Posterior vena cava (tissue), 2 donors: ENCODE measurements at regions not wholly inside any gene's neighbourhood (a gene's known extent, or its start where the extent isn't known, plus 50 kb on each side); places are given as distances from the start of the nearest gene placed in this dataset.
"Not testable (repeated sequence)": the region's sequence is repeated elsewhere in the genome, so short reads cannot be mapped to it uniquely, and the experiment has no call there.

Source experiments
- DNase-seq: peaks from one replicate; pipeline ENCODE4 v3.0.0-alpha.2; 2020; ENCODE audit warnings: low spot score
- intact Hi-C, 2 donors: fragments of 100-400 bp; cut with DNase I; formaldehyde crosslinking; loops; one replicate each; pipeline versions ENCODE4 v1.14.1 to v1.14.2; 2022 to 2023
- donor health status: DM: yes; HTN: yes; CAD: no.
- donor health status: DM: yes; HTN: yes; CAD: no.

DNA sequence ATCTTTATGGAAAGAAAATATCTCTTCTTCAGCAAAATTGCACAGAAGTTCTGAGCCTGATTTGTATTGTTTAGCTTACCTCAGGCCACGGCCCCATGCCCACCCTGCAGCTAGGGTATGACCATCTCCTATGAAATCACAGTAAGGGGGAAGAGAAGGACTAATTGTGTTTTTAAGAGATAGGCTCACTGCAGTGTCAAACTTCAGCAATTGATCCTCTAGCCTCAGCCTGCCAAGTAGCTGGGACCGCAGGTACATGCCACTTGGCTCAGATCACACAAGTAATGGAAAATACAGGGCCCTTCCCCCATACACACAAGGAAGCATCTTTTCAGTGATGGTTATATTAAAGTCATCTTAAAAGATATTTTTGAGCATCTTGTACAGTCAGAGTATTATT, 60.0 kb downstream of the DMAC1 start:
- intact Hi-C loops = no loop called here
- DNase-seq = no peak

DNA sequence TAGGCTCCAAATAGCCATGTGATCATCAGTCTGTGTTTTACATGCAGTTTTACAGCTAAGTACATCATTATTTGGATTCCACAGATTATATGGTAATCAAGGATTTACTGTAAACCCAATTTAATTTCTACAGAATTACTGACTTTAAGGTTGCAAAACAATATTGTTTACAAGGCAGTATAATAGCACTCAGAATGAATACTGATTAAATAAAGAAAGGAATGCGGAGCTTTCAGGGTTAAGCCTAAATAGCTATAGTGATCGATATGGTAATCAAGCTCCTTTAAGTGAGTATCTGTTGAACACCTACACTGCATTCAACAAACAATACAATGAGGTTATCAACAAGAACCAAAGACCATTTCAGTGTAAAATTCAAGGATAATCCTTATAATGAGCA, 64.3 kb downstream of the DMAC1 start:
- intact Hi-C loops = no loop called here
- no peak for DNase-seq

DNA sequence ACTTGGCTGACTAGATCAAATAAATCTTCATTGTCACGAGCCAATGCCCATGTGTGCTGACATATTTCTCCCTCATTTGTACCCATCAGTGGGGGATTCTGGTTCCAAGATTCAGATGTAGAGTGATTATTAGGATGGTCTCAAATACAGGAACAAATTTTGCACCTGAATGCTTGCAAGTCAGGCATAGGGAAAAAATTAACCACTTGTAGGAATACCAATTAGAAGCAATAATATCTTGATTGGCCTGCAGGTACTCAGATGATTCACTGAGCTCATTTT, 69.5 kb downstream of the DMAC1 start:
- intact Hi-C loops = no loop called here
- no peak for DNase-seq

DNA sequence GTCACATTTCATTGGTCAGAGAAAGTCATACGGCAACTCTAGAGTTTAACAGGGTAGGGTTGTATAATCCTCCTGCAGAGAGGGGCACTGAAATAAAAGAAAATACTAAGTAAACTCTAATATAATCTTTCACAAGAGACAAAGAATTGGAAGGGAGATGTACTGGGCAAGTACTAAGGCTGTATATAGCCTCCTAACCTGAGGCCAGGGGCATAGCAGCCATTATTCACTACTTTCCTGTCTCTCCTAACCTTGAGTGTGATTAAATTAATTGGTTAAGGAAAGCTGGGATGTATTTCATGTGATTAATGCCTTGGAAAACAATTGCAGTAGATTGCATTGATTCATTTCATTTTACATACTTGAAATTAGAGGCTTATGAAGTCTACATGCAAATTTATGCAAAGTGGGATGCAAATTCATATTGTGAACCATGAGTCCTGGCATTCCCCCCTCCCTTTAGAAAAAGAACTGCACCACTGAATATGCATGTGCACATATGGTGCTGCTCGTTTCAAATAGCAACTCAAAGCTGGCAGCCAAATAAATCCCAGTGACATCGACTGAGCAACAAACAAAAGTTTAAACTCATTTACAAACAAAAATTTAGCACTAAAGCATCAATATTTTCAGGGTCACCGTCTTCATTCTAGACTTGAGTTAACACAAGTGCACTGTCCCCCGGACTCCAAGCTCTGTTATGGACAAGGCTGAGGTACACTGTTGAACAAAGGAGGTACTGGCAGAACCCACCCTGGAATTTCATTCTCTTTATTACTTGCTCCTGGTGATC, 70.0 kb downstream of the DMAC1 start:
- intact Hi-C loops = no loop called here
- no peak for DNase-seq

DNA sequence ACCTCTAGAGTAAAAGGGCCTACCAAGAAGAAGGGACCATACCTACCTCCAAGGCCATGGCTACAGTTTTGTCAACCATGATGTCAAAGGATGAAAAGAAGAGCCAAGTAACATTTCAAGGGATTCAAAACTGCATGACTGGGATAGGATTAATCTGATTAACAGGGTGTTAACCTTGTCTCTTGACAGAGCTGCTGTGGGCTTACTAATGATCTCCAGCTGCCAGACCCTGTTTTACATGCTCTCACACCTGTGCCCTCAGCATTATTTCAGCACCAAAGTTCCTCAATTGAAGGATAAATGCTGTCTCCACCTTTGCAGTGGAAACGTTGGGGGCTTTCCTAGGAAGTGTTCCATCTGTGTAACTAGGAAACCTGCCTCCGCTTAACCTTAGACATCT, 78.3 kb downstream of the DMAC1 start:
- DNase-seq = no peak

DNA sequence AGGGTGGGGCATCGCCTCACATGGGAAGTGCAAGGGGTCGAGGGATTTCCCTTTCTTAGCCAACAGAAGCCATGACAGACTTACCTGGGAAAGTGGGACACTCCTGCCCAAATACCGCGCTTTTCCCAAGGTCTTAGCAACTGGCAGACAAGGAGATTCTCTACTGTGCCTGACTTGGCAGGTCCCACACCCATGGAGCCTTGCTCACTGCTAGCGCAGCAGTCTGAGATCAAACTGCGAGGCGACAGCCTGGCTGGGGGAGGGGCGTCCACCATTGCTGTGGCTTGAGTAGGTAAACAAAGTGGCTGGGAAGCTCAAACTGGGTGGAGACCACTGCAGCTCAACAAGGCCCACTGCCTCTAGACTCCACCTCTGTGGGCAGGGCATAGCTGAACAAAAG, 86.5 kb downstream of the DMAC1 start:
- DNase-seq, intact Hi-C loops: not testable (repeated sequence)

More for the DNA sequence above, 78.3 kb downstream of the DMAC1 start:
- intact Hi-C loops = no loop called here

DNA sequence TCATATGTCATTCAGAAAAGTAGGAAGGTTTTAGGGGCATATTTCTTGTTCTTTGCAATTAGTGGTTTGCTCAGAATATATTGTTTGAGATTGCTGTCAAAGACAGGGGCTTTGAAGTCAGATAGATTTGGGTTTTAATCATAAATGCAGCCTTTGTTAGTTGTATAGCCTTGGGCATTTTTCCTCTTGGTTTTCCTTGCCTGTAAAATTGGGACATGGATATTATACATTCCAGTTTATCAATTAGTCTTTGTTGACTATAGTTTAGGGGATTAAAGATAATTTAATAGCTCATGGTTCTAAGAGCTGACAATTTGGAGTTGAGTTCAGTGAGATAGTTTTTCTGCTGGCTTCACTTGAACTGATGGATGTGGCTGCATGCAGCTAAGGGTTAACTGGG, 88.9 kb downstream of the DMAC1 start:
- no peak for DNase-seq
- intact Hi-C loops = no loop called here

DNA sequence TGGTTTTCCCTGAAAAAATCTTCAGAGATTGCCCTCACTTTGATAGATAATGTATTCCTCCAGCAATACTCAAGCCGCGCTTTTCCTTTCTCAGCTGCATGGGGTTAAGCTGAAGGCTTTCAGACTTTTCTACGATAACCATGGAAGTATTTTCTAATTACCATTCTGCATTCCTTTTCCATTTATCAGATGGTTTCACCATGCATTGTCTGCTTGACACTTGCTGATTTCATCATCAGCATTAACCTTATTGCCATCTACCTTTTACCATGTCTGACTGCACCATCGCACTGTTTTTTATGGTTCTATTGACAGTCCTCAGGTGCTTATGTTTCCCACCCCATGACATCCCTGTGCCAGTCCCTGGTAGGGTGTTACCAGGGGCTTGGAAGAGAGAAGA, 91.6 kb downstream of the DMAC1 start:
- intact Hi-C loops = no loop called here
- no peak for DNase-seq

DNA sequence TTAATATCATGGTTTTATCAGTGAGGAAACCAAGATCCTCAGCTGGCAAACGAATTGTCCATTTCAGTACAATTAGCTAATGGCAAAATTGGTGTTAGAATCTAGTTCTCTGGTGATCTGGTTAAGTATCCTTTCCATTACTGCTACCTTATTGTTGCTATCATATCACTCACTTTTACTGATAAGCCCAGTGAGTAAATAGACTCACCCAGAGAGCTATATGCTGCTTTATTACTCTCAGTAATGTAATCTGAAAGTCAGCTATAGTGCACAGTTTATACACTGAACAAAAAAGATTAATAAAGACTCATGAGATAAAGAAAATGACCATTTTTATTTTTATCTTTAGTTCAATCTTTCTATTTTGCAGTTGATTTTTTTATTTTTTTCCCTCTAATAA, 95.0 kb downstream of the DMAC1 start:
- no peak for DNase-seq
- intact Hi-C loops = no loop called here

DNA sequence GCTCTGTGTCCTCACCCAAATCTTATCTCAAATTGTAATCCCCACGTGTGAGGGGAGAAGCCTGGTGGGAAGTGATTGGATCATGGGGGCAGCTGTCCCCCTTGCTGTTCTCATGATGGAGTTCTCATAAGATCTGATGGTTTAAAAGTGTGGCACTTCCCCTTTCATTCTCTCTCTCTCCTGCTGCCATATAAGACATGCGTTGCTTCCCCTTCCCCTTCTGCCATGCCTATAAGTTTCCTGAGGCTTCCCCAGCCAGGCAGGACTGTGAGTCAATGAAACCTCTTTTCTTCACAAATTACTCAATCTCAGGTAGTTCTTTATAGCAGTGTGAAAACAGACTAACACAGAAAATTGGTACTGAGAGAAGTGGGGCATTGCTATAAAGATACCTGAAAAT, 107.7 kb downstream of the DMAC1 start:
- DNase-seq = no peak
- intact Hi-C loops = no loop called here

DNA sequence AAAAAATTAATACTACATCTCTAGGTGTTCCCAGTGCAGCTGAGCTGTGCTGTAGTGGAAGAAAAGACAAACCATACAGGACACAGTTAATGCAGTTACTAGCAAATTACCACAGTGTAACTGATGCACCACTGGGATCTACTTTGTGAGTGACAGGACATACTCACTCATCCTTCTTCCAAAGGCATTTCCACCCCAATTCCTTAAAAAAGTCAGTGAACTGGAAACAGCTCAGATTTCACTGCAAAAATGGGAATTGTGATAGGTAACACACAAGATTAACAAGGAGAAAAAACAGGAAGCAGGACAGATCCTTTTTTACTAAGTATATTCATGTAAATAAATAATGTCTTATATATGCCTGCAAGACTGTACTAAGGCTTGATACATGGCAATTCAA, 109.6 kb downstream of the DMAC1 start:
- DNase-seq = no peak
- intact Hi-C loops = no loop called here

DNA sequence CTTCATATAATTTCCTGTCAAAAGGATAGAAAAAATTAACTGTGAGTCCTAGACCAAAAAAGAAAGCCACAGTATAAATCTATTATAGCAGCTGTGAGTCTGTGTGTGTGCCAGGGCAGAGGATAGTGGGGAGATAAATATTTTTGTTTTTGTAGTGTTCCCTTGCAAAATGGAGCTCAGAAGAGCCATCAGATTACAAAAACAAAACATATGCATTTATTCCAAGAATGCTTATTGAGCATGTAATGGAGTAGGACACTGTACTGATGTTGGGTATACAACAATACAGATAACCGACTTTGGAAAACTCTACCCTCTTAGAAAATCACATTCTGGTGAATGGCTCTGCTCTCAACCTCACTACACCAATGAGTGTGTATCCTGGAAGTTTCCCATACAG, 111.0 kb downstream of the DMAC1 start:
- intact Hi-C loops = no loop called here
- no peak for DNase-seq

DNA sequence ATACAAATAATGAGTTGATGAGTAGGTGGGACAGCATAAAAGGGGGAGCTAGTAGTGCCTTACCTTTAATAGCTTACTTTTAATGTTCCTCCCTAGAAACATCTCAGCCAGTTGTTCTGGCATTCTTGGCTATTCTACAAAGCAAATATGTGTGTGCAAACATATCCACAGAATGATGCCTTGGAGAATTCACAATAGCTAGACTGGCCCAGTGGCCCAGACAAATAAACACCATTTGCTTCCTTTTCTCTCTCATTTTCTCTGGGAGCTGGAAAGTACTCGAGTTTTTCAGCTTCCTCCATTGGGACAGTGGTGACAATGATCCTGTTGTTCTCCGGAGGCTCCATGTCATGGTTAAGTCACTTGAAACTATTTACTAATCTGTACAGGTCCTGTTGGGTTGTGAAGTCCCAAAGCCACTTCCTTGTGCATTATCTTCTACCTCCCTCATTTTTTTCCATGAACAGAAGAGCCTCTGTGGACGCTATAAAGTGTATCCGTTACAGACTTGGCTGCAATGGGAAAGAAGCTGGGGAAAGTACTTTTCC, 122.9 kb downstream of the DMAC1 start:
- DNase-seq = no peak
- intact Hi-C loops = no loop called here

DNA sequence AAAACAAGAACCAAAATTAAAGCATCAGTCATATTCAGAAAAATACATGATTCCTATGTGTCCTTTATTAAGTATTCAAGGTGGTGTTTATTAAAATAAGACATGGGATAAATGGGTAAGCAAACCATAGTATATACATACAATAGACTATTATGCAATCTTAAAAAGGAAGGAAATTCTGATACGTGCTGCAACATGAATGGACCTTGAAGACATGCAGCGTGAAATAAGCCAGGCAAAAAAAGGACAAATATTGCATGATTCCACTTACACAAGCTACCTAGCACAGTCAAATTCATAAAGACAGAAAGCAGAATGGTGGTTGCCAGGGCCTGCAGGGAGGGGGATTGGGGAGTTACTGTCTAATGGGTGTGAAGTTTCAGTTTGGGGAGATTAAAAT, 127.7 kb downstream of the DMAC1 start:
- intact Hi-C loops = no loop called here
- DNase-seq = no peak

DNA sequence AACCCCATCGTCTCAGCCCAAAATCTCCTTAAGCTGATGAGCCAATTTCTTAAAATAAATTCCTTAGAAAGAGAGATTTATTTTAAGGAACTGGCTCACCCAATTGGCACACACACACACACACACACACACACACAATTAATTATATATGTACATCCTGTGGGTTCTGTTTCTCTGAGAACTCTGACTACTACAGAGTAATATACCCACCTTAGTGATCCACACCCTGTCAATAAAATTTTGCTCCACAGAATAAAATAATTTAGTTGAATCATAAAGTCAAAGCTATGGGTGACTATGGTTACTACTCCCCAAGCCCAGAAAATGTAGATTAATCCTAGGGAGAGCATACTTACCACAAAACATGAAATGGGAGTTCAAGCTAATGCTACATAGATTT, 131.0 kb downstream of the DMAC1 start:
- intact Hi-C loops = no loop called here
- DNase-seq = no peak

DNA sequence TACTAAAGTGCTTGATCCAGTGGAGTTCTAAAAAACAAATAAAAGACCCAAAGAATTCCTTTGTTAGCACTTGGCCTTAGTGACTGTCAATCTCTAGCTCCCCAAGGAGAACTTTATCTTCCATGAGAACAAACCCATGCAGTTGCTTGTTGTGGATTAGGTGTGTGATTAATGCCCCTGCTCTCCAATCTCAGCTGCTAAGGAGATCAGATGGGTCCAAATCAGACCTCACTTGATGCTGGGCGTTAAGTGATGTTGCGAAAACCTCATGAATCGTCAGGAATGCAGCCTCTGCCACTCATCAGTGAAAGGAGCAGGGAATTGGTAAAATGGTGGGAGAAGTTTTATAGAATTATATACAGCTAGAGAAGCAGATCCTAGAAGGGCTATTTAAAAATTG, 133.7 kb downstream of the DMAC1 start:
- no peak for DNase-seq
- intact Hi-C loops = no loop called here

DNA sequence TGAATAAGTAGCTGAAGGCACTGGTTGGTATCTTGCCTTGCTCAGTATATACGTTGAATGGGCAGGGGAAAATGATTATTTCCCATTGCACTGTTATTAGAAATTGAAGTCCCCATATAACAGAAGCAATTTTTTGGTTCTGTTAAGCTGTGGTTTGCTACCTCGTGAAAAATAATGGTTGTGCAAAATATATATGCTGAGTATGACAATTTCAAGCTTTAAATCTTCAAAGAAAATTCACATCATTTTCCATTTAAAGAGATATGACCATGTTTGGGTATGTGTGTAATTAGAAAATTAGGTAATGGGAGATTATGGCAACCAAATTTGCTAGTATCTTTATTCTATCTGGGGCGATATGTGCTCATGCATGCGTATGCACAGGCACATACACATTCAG, 139.8 kb downstream of the DMAC1 start:
- intact Hi-C loops = no loop called here
- no peak for DNase-seq

DNA sequence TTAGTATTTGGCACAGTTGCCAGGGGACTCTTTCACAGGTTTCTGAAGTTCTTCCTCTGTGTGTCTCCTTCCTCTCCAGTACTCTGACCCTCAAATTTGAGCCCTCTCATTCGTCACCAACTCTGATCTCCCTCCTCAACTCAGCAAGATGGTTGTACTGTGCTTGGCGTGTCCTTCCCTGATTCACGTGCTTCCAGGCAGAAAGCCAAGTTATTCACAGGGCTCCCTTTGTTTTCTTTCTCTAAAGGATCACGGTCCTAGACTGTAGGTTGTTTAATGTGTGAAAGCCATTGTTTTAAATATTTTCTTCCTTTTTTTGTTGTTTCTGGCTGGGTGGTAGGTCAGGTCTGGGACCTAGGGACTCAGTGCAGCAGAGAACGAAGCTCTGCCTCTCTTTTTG, 142.9 kb downstream of the DMAC1 start:
- intact Hi-C loops = loop anchor here in 1 of 2 donors (2.0 kb wide), 1 partner anchor 24 kb away; no protein-coding TSS in a partner anchor

DNA sequence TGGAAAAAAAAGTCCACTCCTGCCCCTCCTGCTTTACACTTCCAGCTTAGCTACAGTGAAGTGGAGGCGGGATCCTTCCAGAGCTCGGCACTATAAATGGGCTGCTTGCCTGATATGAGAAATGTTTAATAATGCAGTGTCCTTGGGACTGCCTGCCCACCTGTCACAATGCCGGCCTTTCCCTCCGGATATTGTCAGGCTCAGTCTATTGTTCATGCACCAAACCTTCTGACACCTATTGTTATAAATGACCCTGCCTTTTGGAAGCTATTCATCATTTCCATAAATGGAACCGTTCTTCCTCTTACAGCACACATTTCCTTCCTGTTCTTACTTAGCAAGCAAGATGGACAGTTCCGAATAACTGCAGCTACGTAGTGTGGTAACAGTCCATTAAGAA, 146.3 kb downstream of the DMAC1 start:
- intact Hi-C loops = no loop called here

More for the DNA sequence above, 142.9 kb downstream of the DMAC1 start:
- DNase-seq = no peak

DNA sequence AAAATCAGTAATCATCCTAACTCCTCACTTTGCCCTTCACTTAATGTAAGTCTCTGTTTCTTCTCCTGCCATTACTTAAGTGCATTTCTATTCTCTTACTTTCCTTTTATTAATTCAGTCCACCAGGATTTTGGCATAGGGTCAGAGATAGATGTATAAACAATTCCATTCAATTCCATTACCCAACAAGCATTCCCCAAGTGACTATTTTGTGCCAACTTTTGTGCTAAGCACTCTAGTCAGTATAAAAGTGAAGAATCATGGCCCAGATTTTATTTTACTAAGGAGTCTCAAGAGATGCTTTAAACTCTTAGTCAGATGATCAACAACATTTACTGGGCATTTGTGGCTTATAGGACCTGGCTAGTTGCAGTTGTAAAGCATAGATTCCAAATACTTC, 159.3 kb downstream of the DMAC1 start:
- DNase-seq = no peak
- intact Hi-C loops = no loop called here

More for the DNA sequence above, 146.3 kb downstream of the DMAC1 start:
- no peak for DNase-seq

DNA sequence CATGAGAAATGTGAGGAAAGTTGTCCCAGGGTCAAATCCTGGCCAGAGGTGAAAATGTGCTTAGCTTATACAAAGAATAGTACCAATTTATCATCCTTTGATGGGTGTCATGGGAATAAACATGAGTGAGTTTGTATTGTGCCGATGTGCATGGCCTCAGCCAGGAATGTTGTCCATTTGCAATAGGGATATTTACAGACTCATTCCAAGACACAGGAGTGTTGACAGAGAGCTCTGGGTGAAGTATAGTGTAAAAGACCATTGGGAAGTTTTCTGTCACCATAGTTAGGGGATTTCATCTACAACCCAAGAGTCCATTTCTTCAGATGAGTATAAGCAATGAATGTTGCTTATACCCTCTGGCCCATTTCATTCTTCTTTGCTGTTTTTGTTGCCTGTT, 160.1 kb downstream of the DMAC1 start:
- no peak for DNase-seq
- intact Hi-C loops = no loop called here
